Activated naive CD8-positive, alpha-beta T cell treated with anti-CD3 and anti-CD28 coated beads, Interleukin-2, amount 10 ng/mL, durations not matched to agents 7 days and 5 days (primary cell): ENCODE measurements at regions not wholly inside any gene's neighbourhood (a gene's known extent, or its start where the extent isn't known, plus 50 kb on each side); places are given as distances from the start of the nearest gene placed in this dataset.

Source experiments
- ATAC-seq: fragments of 150-1000 bp; cut with Tn5 transposase; one replicate; pipeline ENCODE4 v1.10.0; 2021; ENCODE audit warnings: low read depth, moderate library complexity
- POLR2A ChIA-PET: fragments of 350-600 bp; sonication (Branson Sonifier 250); formaldehyde crosslinking; loops from one replicate; lab custom pipeline; 2021; ENCODE audit warnings: antibody characterized with exemption; lab: Charles Lee
- DNase-seq: peaks from one replicate; pipeline ENCODE4 v3.0.0; 2021
- H3K27ac Mint-ChIP-seq: one replicate; pipeline ENCODE4 v1.8.0; 2022; ENCODE audit warnings: mild to moderate bottlenecking, mixed read lengths
- H3K27me3 Mint-ChIP-seq: one replicate; pipeline ENCODE4 v1.8.0; 2022; ENCODE audit warnings: mild to moderate bottlenecking, moderate library complexity, mixed read lengths
- H3K36me3 Mint-ChIP-seq: one replicate; pipeline ENCODE4 v1.8.0; 2021; ENCODE audit warnings: mild to moderate bottlenecking, mixed read lengths
- H3K4me1 Mint-ChIP-seq: one replicate; pipeline ENCODE4 v1.8.0; 2021; ENCODE audit warnings: mixed read lengths
- H3K4me3 Mint-ChIP-seq: one replicate; pipeline ENCODE4 v1.8.0; 2022; ENCODE audit warnings: mild to moderate bottlenecking, moderate library complexity, mixed read lengths
- H3K9me3 Mint-ChIP-seq: one replicate; pipeline ENCODE4 v1.8.0; 2021; ENCODE audit warnings: mixed read lengths

DNA sequence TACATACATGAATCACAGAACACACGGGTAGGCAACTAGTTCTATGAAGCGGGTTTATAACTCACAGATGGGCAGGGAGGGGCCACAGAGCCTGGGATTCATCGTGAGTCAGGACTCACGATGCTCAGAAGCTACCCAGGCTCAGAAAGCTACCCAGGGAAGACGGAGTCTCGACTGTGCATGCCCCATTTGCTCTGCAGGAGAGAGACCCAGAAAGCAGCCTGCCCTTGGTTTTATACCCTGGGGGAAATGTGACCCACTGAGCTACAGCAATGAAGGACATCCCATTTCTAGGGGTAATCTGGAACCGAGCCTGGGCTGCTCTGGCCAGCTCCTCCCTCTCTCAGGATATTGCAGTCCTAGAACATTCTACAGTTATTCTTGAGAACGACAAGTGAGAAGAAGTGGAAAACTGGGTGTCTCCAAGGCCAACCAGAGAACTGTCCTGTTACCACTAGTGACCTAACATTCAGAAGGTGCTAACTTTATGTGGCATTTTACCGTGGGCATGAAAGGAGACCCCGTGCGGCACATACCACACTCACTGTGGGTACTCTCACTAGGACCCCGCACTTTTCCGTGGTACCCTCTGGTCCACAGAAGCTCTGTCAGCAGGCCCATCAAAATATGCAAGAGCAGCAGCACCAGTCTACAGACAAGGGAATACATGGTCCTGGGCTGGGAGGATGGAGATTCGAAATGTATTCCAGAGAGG is 201.9 kb upstream of the PMEPA1 start:
- DNase-seq (no peak), ATAC-seq (no peak)
- POLR2A ChIA-PET = no interaction called here
- Mint-ChIP-seq H3K36me3 (no peaks in the 10 kb centered on the region), H3K27ac (no peak overlapping the region), H3K4me3 (no peak overlapping the region), H3K9me3 (no peaks in the 10 kb centered on the region), H3K4me1 (no peaks in the 10 kb centered on the region), H3K27me3 (peaks cover 11% of the 10 kb centered on the region)

- no peak for ATAC-seq
- POLR2A ChIA-PET = no interaction called here
- H3K36me3 Mint-ChIP-seq = no peaks in the 10 kb centered on the region
- no peaks in the 10 kb centered on the region for H3K4me1 Mint-ChIP-seq
- H3K4me3 Mint-ChIP-seq = no peak overlapping the region
- no peak overlapping the region for H3K27ac Mint-ChIP-seq
- H3K9me3 Mint-ChIP-seq = no peaks in the 10 kb centered on the region
- peaks cover 12% of the 10 kb centered on the region for H3K27me3 Mint-ChIP-seq
- DNase-seq = no peak
These were observed 200.9 kb upstream of the PMEPA1 start for GRCh38 chr20:57910716-57911115.

- H3K27ac Mint-ChIP-seq = no peak overlapping the region
- no peaks in the 10 kb centered on the region for H3K36me3 Mint-ChIP-seq
- no peaks in the 10 kb centered on the region for H3K9me3 Mint-ChIP-seq
- H3K27me3 Mint-ChIP-seq = peaks cover 14% of the 10 kb centered on the region
- no peak for ATAC-seq
- no peaks in the 10 kb centered on the region for H3K4me1 Mint-ChIP-seq
- POLR2A ChIA-PET = no interaction called here
- H3K4me3 Mint-ChIP-seq = no peak overlapping the region
- DNase-seq = no peak
These were observed 200.0 kb upstream of the PMEPA1 start for GRCh38 chr20:57909763-57910331.

DNA sequence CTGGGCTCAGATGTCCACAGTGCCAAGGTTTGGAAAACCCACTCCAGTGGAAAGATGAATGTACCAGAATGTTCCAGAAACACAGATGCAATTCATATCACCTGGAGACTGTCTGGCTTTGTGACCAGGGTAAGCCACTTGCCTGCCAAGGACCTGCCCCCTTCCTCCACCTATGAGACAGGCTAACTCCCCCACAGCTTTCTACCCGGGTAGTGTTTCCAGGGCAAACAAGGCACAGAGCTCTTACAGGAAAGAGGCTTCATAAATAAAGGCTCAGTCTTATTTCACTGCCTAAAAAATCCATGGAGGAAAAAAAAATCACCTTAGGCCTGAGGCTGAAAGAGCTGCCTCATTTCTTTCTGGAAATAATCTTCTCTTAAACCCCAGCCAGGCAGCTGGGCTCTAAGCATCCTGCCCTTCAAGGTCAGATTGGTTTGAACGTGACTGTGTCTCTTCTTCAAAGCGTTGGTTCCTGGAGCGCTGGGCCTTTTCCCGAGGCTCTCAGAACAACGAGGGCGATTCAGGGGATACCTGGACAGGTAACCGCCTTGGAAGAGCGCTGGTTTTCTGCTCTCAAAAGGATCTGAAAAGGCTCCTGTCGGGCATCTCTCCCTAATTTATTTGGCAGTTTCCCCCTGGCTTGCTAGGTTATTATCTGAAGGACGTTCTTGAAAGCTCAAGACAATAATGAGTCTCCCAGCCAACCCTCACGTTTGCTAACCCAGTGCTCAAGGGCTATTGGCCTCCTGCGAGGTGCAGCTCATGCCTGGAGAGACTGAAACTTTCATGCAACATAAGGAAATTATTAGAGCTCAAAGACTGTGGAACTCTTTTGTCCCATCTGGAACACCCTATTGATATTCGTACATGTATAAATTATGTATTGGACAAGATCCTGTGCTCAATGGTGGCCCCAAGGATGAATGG is 199.2 kb upstream of the PMEPA1 start:
- no peak for ATAC-seq
- Mint-ChIP-seq H3K9me3 (no peaks in the 10 kb centered on the region), H3K27me3 (peaks cover 23% of the 10 kb centered on the region), H3K36me3 (no peaks in the 10 kb centered on the region), H3K4me1 (no peaks in the 10 kb centered on the region), H3K27ac (no peak overlapping the region), H3K4me3 (no peak overlapping the region)
- POLR2A ChIA-PET = no interaction called here
- DNase-seq = no peak

- Mint-ChIP-seq H3K27ac (no peak overlapping the region), H3K9me3 (no peaks in the 10 kb centered on the region), H3K4me1 (no peaks in the 10 kb centered on the region), H3K4me3 (no peak overlapping the region), H3K36me3 (no peaks in the 10 kb centered on the region), H3K27me3 (peaks cover 25% of the 10 kb centered on the region)
- ATAC-seq (no peak), DNase-seq (no peak)
- POLR2A ChIA-PET = no interaction called here
These were observed 198.4 kb upstream of the PMEPA1 start for GRCh38 chr20:57908226-57908625.

DNA sequence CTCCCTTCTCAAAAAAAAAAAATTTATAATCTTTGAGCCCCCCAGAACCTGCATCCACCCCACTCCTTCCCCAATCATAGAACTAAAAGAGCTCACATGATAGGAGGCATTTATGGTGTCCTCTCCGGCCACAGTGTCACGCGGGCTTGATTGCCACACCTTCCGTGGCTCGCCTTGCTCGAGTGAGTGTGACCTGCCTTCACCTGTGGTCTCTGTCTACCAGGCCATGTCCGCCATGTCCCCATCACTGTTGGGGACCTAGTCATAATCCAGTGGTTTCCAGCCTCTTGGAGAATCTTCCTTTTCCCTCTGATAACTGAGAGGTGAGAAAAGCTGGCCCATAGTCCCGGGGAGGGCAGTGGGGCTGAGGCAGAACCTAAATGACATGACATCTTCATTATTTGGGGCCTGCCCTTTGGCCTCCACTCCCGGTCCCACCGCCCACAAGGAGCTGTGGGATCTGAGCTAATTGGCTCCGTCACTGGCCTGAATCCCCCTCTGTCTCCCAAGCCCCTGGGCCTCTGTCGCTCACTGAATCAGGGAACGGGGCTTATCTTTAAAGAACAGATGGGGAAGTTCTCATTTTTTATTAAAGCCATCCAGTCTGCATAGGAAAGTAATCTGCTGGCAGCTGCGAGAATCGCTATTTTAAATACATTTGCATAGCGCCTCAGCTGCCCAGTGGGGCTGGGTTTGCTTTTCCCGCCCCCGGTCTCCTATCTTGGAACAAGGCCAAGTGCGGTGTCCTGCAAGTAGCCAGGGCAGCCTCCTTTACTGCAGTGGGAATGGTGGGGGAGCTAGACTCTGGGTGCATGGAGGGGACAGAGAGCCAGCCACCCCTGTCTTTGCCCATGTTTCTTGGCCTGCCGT is 197.6 kb upstream of the PMEPA1 start:
- Mint-ChIP-seq H3K4me3 (no peak overlapping the region), H3K9me3 (no peaks in the 10 kb centered on the region), H3K36me3 (no peaks in the 10 kb centered on the region), H3K27me3 (peaks cover 25% of the 10 kb centered on the region), H3K4me1 (peaks cover under 1% of the 10 kb centered on the region), H3K27ac (no peak overlapping the region)
- no peak for ATAC-seq
- no peak for DNase-seq
- POLR2A ChIA-PET = no interaction called here

DNA sequence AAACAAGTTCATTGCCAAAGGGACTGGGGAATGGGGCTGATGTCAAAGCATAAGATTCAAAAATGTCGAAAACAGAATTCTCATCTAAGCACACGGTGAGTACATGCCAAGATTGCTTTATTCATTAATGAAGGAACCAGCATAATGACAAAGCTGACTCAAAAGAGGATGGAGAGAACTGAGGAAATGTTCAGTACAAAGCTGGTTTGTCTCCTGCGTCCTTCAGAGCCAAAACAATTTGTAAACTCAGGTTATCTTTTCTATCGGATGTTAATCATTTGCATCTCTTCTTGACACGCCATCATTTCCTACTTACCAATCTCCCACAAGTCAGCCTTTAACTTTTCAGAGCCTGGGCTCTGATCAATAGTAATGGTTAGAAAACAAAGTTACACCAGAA is 195.6 kb upstream of the PMEPA1 start:
- H3K4me1 Mint-ChIP-seq = peaks cover 4% of the 10 kb centered on the region
- POLR2A ChIA-PET = no interaction called here

DNA sequence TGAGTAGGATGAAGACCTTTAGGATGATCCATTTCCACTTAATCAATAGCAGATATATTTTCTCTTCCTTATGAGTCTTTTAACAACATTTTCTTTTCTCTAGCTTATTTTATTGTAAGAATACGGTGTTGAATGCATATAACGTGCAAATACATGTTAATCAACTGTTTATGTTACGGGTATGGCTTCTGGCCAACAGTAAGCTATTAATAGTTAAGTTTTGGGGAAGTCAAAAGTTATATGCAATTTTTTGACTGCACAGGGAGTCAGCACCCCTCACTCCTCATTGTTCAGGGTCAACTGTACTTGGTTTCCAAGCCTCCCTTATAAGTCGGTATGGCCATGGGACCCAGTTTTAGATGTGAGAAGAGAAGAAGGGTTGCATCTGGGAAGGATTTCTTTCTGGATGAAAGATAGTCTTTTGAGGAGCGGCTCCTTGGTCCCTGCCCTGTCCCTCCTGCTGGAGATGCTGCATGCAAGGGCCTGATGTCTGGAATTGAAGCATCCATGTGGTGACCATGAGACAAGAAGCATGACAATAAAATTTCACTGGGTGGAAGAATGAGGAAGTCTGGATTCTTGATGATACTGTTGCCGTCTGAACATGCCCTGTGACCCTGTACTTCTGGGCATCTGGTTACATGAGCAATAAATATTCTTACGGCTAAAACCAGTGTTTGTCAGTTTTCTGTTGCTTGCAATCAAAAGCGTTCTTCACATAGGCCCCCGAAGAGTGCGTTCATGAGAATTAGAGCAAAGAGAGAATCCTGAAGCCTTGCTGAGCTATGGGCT is 194.7 kb upstream of the PMEPA1 start:
- Mint-ChIP-seq H3K9me3 (no peaks in the 10 kb centered on the region), H3K27me3 (peaks cover 25% of the 10 kb centered on the region), H3K4me1 (peaks cover 4% of the 10 kb centered on the region), H3K27ac (no peak overlapping the region), H3K36me3 (no peaks in the 10 kb centered on the region), H3K4me3 (no peak overlapping the region)
- DNase-seq (no peak), ATAC-seq (no peak)
- POLR2A ChIA-PET = no interaction called here

More for the DNA sequence above, 195.6 kb upstream of the PMEPA1 start:
- Mint-ChIP-seq H3K9me3 (no peaks in the 10 kb centered on the region), H3K27ac (no peak overlapping the region), H3K36me3 (no peaks in the 10 kb centered on the region), H3K4me3 (no peak overlapping the region), H3K27me3 (peaks cover 25% of the 10 kb centered on the region)
- ATAC-seq (no peak), DNase-seq (no peak)

DNA sequence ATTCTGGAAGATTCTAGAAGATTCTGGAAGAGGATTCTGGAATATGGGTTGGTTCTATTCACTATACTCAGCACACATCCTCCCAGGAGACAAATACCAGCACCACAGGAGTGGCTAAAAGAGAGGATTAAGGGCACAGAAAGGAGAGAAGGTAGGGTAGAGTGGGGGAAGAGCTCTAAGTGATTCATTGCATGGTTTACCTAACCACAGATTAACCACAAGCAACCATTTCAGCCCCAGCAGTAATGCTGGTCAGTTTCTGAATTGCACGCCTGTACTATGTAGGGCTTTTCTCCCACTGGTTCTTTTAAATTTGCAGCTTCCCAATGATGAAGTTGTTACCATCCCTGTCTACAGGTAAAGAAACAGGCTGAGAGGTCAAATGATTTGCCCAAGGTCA is 192.7 kb upstream of the PMEPA1 start:
- Mint-ChIP-seq H3K4me3 (no peak overlapping the region), H3K36me3 (no peaks in the 10 kb centered on the region), H3K27ac (no peak overlapping the region), H3K27me3 (peaks cover 14% of the 10 kb centered on the region), H3K4me1 (peaks cover 4% of the 10 kb centered on the region), H3K9me3 (no peaks in the 10 kb centered on the region)
- ATAC-seq (no peak), DNase-seq (no peak)
- POLR2A ChIA-PET = no interaction called here

GRCh38 chr20:57901526-57901925 is 191.7 kb upstream of the PMEPA1 start:
- Mint-ChIP-seq H3K27ac (no peak overlapping the region), H3K4me3 (no peak overlapping the region), H3K9me3 (no peaks in the 10 kb centered on the region), H3K36me3 (no peaks in the 10 kb centered on the region), H3K4me1 (peaks cover 4% of the 10 kb centered on the region), H3K27me3 (peaks cover 14% of the 10 kb centered on the region)
- POLR2A ChIA-PET = no interaction called here
- DNase-seq = no peak
- no peak for ATAC-seq

- no peak for ATAC-seq
- Mint-ChIP-seq H3K36me3 (no peaks in the 10 kb centered on the region), H3K27ac (no peak overlapping the region), H3K27me3 (peaks cover 12% of the 10 kb centered on the region), H3K4me3 (no peak overlapping the region), H3K4me1 (peaks cover 4% of the 10 kb centered on the region), H3K9me3 (no peaks in the 10 kb centered on the region)
- POLR2A ChIA-PET = no interaction called here
- no peak for DNase-seq
These were observed 190.6 kb upstream of the PMEPA1 start for GRCh38 chr20:57900226-57900905.

DNA sequence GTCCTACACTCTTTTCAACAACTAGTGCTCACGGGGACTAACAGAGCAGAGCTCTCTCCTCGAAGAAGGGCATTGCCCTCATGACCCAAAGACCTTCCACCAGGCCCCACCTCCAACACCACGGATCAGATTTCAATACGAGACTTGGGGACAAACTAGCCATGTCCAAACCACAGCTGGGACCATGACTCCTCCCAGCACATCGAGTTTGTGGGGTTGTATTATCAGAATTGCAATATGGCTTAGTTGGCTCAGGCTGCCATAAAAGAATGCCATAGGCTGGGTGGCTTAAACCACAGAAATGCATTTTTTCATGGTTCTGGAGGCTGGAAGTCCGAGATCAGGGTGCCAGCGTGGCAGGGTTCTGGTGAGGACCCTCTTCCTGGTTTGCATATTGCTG is 189.7 kb upstream of the PMEPA1 start:
- Mint-ChIP-seq H3K4me1 (peaks cover 4% of the 10 kb centered on the region), H3K9me3 (no peaks in the 10 kb centered on the region), H3K27ac (no peak overlapping the region), H3K36me3 (no peaks in the 10 kb centered on the region), H3K27me3 (peaks cover 7% of the 10 kb centered on the region), H3K4me3 (no peak overlapping the region)
- no peak for DNase-seq
- POLR2A ChIA-PET = no interaction called here
- no peak for ATAC-seq
